ENCODE measurements at regions not wholly inside any gene's neighbourhood (a gene's known extent, or its start where the extent isn't known, plus 50 kb on each side); places are given as distances from the start of the nearest gene placed in this dataset.

DNA sequence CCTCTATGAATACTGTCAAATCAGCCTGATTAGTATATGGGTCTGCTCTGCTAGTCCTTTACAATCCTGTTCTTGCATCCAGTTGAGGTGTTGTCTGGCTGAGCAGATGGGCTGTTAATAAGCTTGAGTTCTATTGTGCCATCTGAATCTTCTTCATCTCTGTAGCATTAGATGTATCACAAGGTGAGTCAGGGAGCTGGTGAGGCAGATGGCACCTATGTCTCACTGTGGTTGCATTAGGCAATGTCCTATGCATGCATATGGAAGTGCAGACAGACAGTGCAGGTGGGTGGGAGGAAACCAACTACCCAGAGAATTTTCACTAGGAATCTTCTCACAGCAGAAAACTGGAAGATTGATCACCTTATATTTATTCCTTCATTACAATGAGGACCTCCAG lies 165.7 kb upstream of the STXBP6 start:
- TF ChIP-seq, protein P1, sequence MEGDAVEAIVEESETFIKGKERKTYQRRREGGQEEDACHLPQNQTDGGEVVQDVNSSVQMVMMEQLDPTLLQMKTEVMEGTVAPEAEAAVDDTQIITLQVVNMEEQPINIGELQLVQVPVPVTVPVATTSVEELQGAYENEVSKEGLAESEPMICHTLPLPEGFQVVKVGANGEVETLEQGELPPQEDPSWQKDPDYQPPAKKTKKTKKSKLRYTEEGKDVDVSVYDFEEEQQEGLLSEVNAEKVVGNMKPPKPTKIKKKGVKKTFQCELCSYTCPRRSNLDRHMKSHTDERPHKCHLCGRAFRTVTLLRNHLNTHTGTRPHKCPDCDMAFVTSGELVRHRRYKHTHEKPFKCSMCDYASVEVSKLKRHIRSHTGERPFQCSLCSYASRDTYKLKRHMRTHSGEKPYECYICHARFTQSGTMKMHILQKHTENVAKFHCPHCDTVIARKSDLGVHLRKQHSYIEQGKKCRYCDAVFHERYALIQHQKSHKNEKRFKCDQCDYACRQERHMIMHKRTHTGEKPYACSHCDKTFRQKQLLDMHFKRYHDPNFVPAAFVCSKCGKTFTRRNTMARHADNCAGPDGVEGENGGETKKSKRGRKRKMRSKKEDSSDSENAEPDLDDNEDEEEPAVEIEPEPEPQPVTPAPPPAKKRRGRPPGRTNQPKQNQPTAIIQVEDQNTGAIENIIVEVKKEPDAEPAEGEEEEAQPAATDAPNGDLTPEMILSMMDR (IDR thresholded peaks at IDR 0.05; ENCODE audit: low read depth, low read length, poor library complexity, severe bottlenecking), result no peak
- no peak for TF ChIP-seq EZH2phosphoT487 (IDR thresholded peaks at IDR 0.05; ENCODE audit: borderline replicate concordance, low read length)
